Testis (tissue), 2 donors: ENCODE measurements at regions not wholly inside any gene's neighbourhood (a gene's known extent, or its start where the extent isn't known, plus 50 kb on each side); places are given as distances from the start of the nearest gene placed in this dataset.
A peak's percentile ranks its signal among the peaks of the same experiment; 100 is the strongest.

Experiments used
- DNase-seq: peaks from one replicate; pipeline ENCODE4 v3.0.0-alpha.2; 2019
- H3K27ac ChIP-seq, 2 donors: fragments of 200-600 bp; sonication (generic); one replicate each; pipeline ENCODE4 v1.5.1; 2019
- H3K27me3 ChIP-seq: fragments of 200-600 bp; sonication (generic); one replicate; pipeline ENCODE4 v1.5.1; 2019
- H3K36me3 ChIP-seq: fragments of 200-600 bp; sonication (generic); one replicate; pipeline ENCODE4 v1.5.1; 2017; ENCODE audit warnings: low read depth; ENCODE audit errors: missing control alignments
- H3K4me1 ChIP-seq: fragments of 200-600 bp; sonication (generic); one replicate; pipeline ENCODE4 v1.5.1; 2019
- H3K4me3 ChIP-seq, 2 donors: fragments of 200-600 bp; sonication (generic); one replicate each; pipeline ENCODE4 v1.5.1; 2017 to 2019
- H3K9me3 ChIP-seq: fragments of 200-600 bp; sonication (generic); one replicate; pipeline ENCODE4 v1.5.1; 2017
- POLR2A ChIP-seq: fragments of 450-650 bp; IDR thresholded peaks from one replicate; pipeline ENCODE4 v1.6.1; 2017; ENCODE audit warnings: antibody characterized with exemption, mild to moderate bottlenecking, moderate library complexity
- WGBS, 2 donors: methylation state at CpG; one replicate each; pipeline ENCODE4 v1.1.5; 2018; 5-methylcytosine and 5-hydroxymethylcytosine counted together
- intact Hi-C: fragments of 100-400 bp; cut with DNase I; formaldehyde crosslinking; loops from one replicate; pipeline ENCODE4 v1.15.1; 2023; ENCODE audit warnings: low total_unique reads
- TF ChIP-seq, protein P1 (sequence below), 3 experiments: fragments of 450-650 bp in 2 of 3; fragments of 200-600 bp in 1 of 3; sonication (generic) in 1 of 3; IDR thresholded peaks; one replicate each; pipeline ENCODE4 v1.5.1; 2016 to 2019; ENCODE audit warnings: antibody characterized with exemption in 3 of 3, mild to moderate bottlenecking in 2 of 3, moderate library complexity in 1 of 3

DNA sequence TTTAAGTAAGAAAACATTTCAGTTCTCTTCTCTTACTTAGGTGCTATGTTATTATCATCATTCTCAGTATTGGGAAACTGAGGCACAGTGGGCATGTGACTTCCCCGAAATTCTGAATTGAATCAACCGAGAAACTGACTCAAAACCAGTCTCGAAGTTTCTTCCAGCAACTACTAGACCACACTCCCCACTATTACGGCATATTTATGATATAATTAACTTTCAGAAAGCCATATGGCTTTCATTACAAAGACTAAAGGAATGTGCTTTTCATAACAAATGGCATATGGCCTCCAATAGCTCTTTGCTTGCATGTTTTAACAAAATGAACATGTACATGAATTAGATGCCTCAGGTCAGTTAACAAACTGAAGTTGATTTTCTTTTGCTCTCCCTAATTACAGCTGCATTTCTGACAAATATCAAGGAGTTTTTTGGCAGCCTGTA lies 182.9 kb upstream of the SLC38A2 start:
- Histone ChIP-seq H3K9me3 (no peaks in the 10 kb centered on the region), H3K27ac (peak overlapping the region in 1 of 2 donors; percentile 60), H3K4me1 (peaks cover 22% of the 10 kb centered on the region), H3K36me3 (no peaks in the 10 kb centered on the region), H3K27me3 (no peaks in the 10 kb centered on the region), H3K4me3 (no peak overlapping the region)
- TF ChIP-seq POLR2A = no peak
- TF ChIP-seq, protein P1, sequence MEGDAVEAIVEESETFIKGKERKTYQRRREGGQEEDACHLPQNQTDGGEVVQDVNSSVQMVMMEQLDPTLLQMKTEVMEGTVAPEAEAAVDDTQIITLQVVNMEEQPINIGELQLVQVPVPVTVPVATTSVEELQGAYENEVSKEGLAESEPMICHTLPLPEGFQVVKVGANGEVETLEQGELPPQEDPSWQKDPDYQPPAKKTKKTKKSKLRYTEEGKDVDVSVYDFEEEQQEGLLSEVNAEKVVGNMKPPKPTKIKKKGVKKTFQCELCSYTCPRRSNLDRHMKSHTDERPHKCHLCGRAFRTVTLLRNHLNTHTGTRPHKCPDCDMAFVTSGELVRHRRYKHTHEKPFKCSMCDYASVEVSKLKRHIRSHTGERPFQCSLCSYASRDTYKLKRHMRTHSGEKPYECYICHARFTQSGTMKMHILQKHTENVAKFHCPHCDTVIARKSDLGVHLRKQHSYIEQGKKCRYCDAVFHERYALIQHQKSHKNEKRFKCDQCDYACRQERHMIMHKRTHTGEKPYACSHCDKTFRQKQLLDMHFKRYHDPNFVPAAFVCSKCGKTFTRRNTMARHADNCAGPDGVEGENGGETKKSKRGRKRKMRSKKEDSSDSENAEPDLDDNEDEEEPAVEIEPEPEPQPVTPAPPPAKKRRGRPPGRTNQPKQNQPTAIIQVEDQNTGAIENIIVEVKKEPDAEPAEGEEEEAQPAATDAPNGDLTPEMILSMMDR (IDR thresholded peaks at IDR 0.05) = no peak
- WGBS, 2 donors = 75 to 77% methylated on average over 4 of the region's 4 CpGs
- no peak for DNase-seq
- intact Hi-C loops = no loop called here

DNA sequence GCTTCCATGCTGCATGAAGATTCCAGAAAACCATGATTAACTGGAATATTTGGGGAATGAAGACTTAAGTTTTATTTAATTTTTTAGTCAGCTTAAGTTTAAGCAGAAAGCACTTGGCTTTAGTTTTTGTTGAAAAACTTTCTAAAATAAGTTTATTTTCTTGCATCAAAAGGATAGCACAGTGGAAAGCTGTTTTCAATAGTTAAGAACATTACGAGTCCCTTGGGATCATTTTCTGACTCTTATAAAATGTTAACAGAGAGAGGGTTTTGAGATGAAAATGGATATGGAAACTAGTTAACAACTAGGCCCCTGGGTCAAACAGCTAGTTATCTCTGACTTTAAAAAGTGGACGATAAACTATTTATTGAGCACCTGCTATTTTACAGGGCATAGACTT lies 181.9 kb upstream of the SLC38A2 start:
- TF ChIP-seq, protein P1 (IDR thresholded peaks at IDR 0.05) = no peak
- no peak for TF ChIP-seq POLR2A
- WGBS, 2 donors = 52 to 75% methylated on average over 2 of the region's 2 CpGs
- H3K9me3 ChIP-seq = no peaks in the 10 kb centered on the region

DNA sequence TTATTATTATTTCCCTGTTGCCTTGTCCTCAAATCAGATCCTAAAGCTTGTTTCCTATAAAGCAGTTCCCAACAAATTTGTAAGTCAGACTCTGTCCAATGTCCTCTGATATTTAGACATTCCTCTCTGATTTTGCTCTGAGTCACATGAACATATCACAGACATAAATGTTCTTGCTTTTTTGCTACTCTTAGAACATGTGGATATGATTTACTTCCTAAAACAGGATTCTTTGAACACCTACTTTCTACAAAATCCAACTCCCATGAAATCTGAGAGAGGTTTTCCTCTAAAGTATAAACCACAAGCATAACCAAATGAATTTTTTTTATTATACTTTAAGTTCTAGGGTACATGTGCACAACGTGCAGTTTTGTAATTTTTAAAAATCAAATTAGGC lies 181.3 kb upstream of the SLC38A2 start:
- no peak for DNase-seq
- TF ChIP-seq POLR2A = no peak
- TF ChIP-seq, protein P1 (IDR thresholded peaks at IDR 0.05) = no peak
- WGBS, 2 donors = 63 to 69% methylated on average over 1 of the region's 1 CpG
- no peaks in the 10 kb centered on the region for H3K36me3 ChIP-seq
- no peaks in the 10 kb centered on the region for H3K27me3 ChIP-seq
- H3K4me1 ChIP-seq = peaks cover 17% of the 10 kb centered on the region
- intact Hi-C loops = no loop called here
- no peak overlapping the region for H3K4me3 ChIP-seq
- H3K9me3 ChIP-seq = no peaks in the 10 kb centered on the region
- peak overlapping the region in 1 of 2 donors; percentile 60 for H3K27ac ChIP-seq

More for the DNA sequence above, 181.9 kb upstream of the SLC38A2 start:
- intact Hi-C loops = no loop called here
- no peak for DNase-seq
- H3K4me3 ChIP-seq = no peak overlapping the region
- H3K27me3 ChIP-seq = no peaks in the 10 kb centered on the region
- peaks cover 22% of the 10 kb centered on the region for H3K4me1 ChIP-seq
- H3K36me3 ChIP-seq = no peaks in the 10 kb centered on the region
- peak overlapping the region in 1 of 2 donors; percentile 60 for H3K27ac ChIP-seq

DNA sequence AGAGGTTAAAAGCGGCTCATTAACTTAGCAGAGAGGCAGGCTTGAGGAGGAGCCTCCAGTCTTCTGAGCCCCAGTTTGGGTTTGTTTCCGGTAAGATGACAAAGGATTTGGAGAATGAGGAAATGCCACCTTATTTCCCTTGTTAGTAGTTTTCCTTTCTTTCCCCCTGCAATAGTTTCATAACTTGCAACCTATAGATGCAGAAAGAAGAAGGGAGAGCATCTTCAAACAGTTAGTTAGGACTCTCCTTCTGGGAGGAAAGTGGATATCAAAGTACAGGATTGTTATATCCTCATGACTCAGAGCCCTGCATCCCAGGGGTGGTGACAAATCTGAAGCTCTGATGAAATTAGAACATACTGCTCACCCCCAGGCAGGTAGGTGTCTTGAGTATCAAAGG lies 180.7 kb upstream of the SLC38A2 start:
- Histone ChIP-seq H3K9me3 (no peaks in the 10 kb centered on the region), H3K4me3 (no peak overlapping the region), H3K27me3 (no peaks in the 10 kb centered on the region), H3K4me1 (peaks cover 17% of the 10 kb centered on the region), H3K27ac (peak overlapping the region in 1 of 2 donors; percentile 60), H3K36me3 (no peaks in the 10 kb centered on the region)
- no peak for TF ChIP-seq POLR2A
- TF ChIP-seq, protein P1 (IDR thresholded peaks at IDR 0.05) = no peak
- 91 to 97% methylated on average over 2 of the region's 2 CpGs for WGBS, 2 donors
- DNase-seq = no peak
- intact Hi-C loops = no loop called here

DNA sequence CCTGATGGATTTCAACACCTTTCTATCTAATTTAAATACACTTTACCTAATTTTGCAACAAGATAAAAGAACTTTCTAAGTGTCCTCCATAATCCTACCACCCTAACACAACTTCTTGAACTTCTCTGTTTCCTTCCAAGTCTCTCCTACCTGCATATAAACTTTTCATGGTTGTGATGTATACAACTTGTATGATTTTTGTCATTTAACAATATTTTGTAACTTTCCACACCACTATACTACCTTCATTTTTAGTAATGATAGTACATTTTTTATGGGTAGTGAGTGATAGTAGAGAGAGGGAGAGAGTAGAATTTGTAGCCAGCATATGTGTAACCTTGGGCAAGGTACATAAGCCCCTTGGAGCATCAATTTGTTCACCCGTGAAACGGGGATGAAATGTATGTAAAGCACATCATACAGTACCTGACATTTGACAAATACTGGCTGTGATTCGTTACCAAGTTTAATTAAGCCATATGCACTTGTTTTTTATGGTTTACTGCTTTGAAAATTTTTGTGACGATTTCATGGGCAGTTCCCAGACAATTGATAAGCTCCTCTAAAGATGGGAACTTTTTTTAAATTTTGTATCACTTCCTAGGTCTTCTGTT lies 177.8 kb upstream of the SLC38A2 start:
- no peak for DNase-seq
- H3K27me3 ChIP-seq = no peaks in the 10 kb centered on the region
- H3K9me3 ChIP-seq = no peaks in the 10 kb centered on the region
- TF ChIP-seq POLR2A = no peak
- TF ChIP-seq, protein P1 (IDR thresholded peaks at IDR 0.05) = no peak
- intact Hi-C loops = no loop called here
- 84 to 90% methylated on average over 4 of the region's 4 CpGs for WGBS, 2 donors
- H3K4me1 ChIP-seq = no peaks in the 10 kb centered on the region
- no peaks in the 10 kb centered on the region for H3K36me3 ChIP-seq
- no peak overlapping the region for H3K27ac ChIP-seq
- no peak overlapping the region for H3K4me3 ChIP-seq
